ENCODE measurements at regions not wholly inside any gene's neighbourhood (a gene's known extent, or its start where the extent isn't known, plus 50 kb on each side); places are given as distances from the start of the nearest gene placed in this dataset.

DNA sequence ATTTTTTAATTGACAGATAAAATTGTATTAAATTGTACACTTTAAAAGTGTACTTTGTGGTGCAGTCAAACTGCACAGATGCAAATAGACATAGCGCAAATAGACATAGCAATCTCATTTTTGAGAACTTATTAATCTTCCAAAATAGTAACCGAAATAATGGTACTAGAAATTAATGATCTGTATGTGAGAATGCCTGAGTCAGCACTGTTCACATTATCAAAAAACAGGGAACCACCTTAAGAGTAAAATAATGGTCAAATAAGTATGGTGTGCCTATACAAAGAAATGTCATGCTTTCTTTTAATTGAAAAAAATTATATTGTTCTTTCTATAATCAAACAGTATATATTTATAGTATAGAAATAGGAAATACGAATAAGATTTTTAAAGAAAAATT is 461.9 kb downstream of the EFNA5 start:
- Histone ChIP-seq H3K4me2 (no peak overlapping the region), H4K20me1 (no peaks in the 10 kb centered on the region), H3K4me3 (no peak overlapping the region), H3K9me3 (no peaks in the 10 kb centered on the region), H3K27ac (no peak overlapping the region), H3K9ac (no peak overlapping the region), H3K27me3 (no peaks in the 10 kb centered on the region), H3K4me1 (no peaks in the 10 kb centered on the region), H3K36me3 (no peaks in the 10 kb centered on the region)
- TF ChIP-seq Cebpa-rat (IDR thresholded peaks at IDR 0.05): no peak

DNA sequence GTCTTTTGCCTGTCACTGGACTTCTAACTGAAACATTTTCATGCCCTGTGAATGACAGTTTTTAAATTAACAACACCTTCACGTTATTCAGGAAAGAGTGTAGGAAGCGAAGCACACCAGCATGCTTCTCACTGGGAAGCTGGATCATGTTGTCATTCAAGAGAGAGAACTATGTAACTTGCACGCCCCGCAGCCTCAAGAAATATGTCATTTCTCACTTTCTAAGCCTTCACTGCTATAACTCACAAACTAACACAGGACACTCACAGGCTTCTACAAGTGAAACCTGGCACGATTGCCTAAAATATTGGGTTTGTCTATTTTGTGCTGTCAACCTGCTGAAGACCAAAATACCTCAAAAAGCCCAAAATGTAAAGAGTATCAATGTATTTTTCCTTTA is 466.3 kb downstream of the EFNA5 start:
- Histone ChIP-seq H3K27ac (no peak overlapping the region), H3K4me2 (no peak overlapping the region), H4K20me1 (no peaks in the 10 kb centered on the region), H3K9ac (no peak overlapping the region), H3K36me3 (no peaks in the 10 kb centered on the region), H3K9me3 (no peaks in the 10 kb centered on the region), H3K4me1 (no peaks in the 10 kb centered on the region), H3K4me3 (no peak overlapping the region), H3K27me3 (no peaks in the 10 kb centered on the region)
- no peak for TF ChIP-seq Cebpa-rat (IDR thresholded peaks at IDR 0.05)

DNA sequence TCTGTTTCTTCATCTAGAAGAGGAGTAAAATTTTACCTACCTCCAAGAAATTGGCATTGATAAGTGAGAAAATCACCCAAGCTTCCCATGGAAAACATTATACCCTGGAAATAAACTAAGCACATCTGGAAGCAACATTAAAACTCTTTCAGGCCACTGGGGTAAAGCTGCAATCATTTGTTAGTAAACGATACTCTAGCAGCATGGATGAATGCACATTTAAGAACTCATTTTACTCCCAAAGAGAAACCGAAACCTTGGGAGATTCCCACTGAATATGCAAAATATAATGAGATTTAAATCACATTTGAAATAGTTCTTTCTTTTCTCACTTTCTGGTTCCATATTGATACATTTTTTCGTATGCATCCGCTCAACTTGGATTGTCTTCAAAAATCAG is 467.5 kb downstream of the EFNA5 start:
- Histone ChIP-seq H3K4me3 (no peak overlapping the region), H3K27me3 (no peaks in the 10 kb centered on the region), H3K4me2 (no peak overlapping the region), H3K27ac (no peak overlapping the region), H4K20me1 (no peaks in the 10 kb centered on the region), H3K36me3 (no peaks in the 10 kb centered on the region), H3K4me1 (no peaks in the 10 kb centered on the region), H3K9me3 (no peaks in the 10 kb centered on the region), H3K9ac (no peak overlapping the region)
- TF ChIP-seq Cebpa-rat (IDR thresholded peaks at IDR 0.05): no peak

- H3K4me3 ChIP-seq: no peak overlapping the region
Measured at GRCh38 chr5:107199756-107200155, 471.0 kb downstream of the EFNA5 start.

GRCh38 chr5:107196500-107197059 is 474.2 kb downstream of the EFNA5 start:
- H3K9ac ChIP-seq: no peak overlapping the region
- H3K4me3 ChIP-seq: no peak overlapping the region
- H3K9me3 ChIP-seq: no peaks in the 10 kb centered on the region
- no peaks in the 10 kb centered on the region for H3K27me3 ChIP-seq
- H3K27ac ChIP-seq: no peak overlapping the region
- H3K4me2 ChIP-seq: no peak overlapping the region
- no peaks in the 10 kb centered on the region for H3K4me1 ChIP-seq
- H3K36me3 ChIP-seq: no peaks in the 10 kb centered on the region
- no peaks in the 10 kb centered on the region for H4K20me1 ChIP-seq
- TF ChIP-seq Cebpa-rat (IDR thresholded peaks at IDR 0.05): no peak

More at GRCh38 chr5:107199756-107200155, 471.0 kb downstream of the EFNA5 start:
- H3K27me3 ChIP-seq: no peaks in the 10 kb centered on the region
- TF ChIP-seq Cebpa-rat (IDR thresholded peaks at IDR 0.05): no peak
- H3K4me1 ChIP-seq: no peaks in the 10 kb centered on the region
- H4K20me1 ChIP-seq: no peaks in the 10 kb centered on the region
- H3K9me3 ChIP-seq: no peaks in the 10 kb centered on the region
- no peak overlapping the region for H3K4me2 ChIP-seq
- no peak overlapping the region for H3K9ac ChIP-seq
- no peak overlapping the region for H3K27ac ChIP-seq
- H3K36me3 ChIP-seq: no peaks in the 10 kb centered on the region

- Histone ChIP-seq H3K27me3 (no peaks in the 10 kb centered on the region), H3K36me3 (no peaks in the 10 kb centered on the region), H4K20me1 (no peaks in the 10 kb centered on the region), H3K4me2 (no peak overlapping the region), H3K9ac (no peak overlapping the region), H3K4me1 (no peaks in the 10 kb centered on the region), H3K9me3 (no peaks in the 10 kb centered on the region), H3K4me3 (no peak overlapping the region), H3K27ac (no peak overlapping the region)
- TF ChIP-seq Cebpa-rat (IDR thresholded peaks at IDR 0.05): no peak
Measured at GRCh38 chr5:107195890-107196395, 474.8 kb downstream of the EFNA5 start.

DNA sequence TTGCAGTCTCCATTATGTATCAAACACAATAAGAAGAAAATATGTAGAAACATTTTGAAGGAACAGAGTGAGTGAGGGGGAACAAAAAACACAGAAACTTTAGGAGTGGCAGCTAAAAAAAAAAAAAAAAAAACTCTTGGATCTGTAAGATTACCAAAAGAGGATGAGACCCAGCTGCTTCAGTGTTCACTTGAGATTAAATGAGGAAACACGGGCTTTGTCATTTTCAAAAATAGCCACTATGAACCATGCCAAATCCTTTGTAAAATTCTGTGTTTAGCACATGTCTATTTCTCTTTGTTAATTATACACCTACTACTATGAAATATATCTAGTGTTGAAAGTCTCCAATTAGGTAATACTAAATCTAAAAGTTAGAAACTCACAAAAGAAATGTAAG is 485.9 kb downstream of the EFNA5 start:
- H3K4me3 ChIP-seq: no peak overlapping the region
- no peaks in the 10 kb centered on the region for H3K9me3 ChIP-seq
- H3K36me3 ChIP-seq: no peaks in the 10 kb centered on the region
- H3K27me3 ChIP-seq: no peaks in the 10 kb centered on the region
- no peaks in the 10 kb centered on the region for H4K20me1 ChIP-seq
- no peak for TF ChIP-seq Cebpa-rat (IDR thresholded peaks at IDR 0.05)
- H3K4me1 ChIP-seq: no peaks in the 10 kb centered on the region
- no peak overlapping the region for H3K4me2 ChIP-seq
- no peak overlapping the region for H3K27ac ChIP-seq
- H3K9ac ChIP-seq: no peak overlapping the region

DNA sequence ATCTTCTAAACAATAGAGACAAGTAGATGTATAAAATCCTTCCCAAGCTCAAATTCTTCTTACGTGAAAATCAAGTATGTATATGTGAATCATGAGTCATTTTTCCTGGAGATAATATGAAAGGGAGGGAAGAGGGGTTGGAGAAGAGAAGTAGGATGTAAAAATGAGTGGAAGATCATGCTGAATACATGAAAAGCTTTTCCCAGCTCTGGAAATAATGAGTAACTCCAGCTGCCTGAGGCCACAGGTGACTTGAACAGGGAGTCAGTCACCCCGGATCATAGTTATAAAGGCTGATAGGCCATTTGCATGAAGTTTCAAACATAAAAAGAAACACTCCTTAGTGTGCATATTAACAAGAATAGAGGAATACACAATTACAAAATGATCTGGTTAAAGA is 486.7 kb downstream of the EFNA5 start:
- no peak overlapping the region for H3K4me3 ChIP-seq
- no peak overlapping the region for H3K4me2 ChIP-seq
- H3K9ac ChIP-seq: no peak overlapping the region
- no peaks in the 10 kb centered on the region for H3K4me1 ChIP-seq
- H3K27ac ChIP-seq: no peak overlapping the region
- H3K36me3 ChIP-seq: no peaks in the 10 kb centered on the region
- TF ChIP-seq Cebpa-rat (IDR thresholded peaks at IDR 0.05): no peak
- no peaks in the 10 kb centered on the region for H3K9me3 ChIP-seq
- no peaks in the 10 kb centered on the region for H4K20me1 ChIP-seq
- no peaks in the 10 kb centered on the region for H3K27me3 ChIP-seq

DNA sequence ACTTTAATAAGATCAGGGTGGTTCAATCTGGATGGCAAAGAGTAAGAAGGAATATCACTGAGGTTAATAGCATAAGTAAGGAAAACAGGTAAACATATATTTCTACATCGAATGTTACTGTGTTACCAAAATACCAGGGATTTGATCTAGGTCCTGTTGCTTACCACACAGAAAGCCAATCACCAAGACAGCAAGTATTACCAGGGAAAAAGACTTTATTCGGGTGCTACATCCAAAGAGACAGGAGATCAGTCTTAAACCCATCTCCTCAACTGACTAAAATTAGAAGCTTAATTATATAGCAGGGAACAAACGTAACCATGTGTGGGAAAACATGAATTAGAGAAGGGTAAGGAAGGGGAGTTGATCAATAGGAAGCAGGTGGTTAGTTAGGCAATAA is 500.1 kb downstream of the EFNA5 start:
- Histone ChIP-seq H3K9me3 (peaks cover 22% of the 10 kb centered on the region), H4K20me1 (no peaks in the 10 kb centered on the region), H3K4me1 (no peaks in the 10 kb centered on the region), H3K36me3 (no peaks in the 10 kb centered on the region), H3K27ac (no peak overlapping the region), H3K27me3 (no peaks in the 10 kb centered on the region), H3K4me2 (no peak overlapping the region), H3K4me3 (no peak overlapping the region), H3K9ac (no peak overlapping the region)
- TF ChIP-seq Cebpa-rat (IDR thresholded peaks at IDR 0.05): no peak

- peaks cover 22% of the 10 kb centered on the region for H3K9me3 ChIP-seq
- no peaks in the 10 kb centered on the region for H4K20me1 ChIP-seq
- H3K9ac ChIP-seq: no peak overlapping the region
- no peak overlapping the region for H3K4me2 ChIP-seq
- H3K27me3 ChIP-seq: no peaks in the 10 kb centered on the region
- no peak overlapping the region for H3K27ac ChIP-seq
- no peak for TF ChIP-seq Cebpa-rat (IDR thresholded peaks at IDR 0.05)
- no peaks in the 10 kb centered on the region for H3K36me3 ChIP-seq
- no peak overlapping the region for H3K4me3 ChIP-seq
- no peaks in the 10 kb centered on the region for H3K4me1 ChIP-seq
Measured at GRCh38 chr5:107169867-107170266, 500.9 kb downstream of the EFNA5 start.
